KG1 (cell line): ENCODE measurements at regions not wholly inside any gene's neighbourhood (a gene's known extent, or its start where the extent isn't known, plus 50 kb on each side); places are given as distances from the start of the nearest gene placed in this dataset.

ENCODE experiments used
- DNase-seq: peaks from one replicate; lab custom pipeline; 2025; lab: John Stamatoyannopoulos, UW

DNA sequence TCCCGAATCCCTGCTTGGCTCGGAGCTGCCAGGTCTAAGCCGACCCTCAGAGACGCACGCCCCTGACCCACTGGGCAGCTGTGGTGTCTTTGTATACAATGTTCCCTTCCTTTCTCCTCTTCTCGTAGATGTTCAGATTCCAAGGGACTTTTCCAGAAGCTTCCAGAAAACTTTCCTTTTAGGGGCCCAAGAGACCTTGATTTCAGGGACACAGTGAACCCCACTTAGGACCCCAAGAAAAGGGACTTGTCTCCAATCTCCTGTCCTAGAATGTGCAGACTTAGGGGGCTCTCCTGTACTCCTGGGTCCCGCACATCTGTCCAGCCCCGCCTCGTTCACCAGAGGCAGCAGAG lies 103.5 kb downstream of the EDN3 start:
- no peak for DNase-seq

DNA sequence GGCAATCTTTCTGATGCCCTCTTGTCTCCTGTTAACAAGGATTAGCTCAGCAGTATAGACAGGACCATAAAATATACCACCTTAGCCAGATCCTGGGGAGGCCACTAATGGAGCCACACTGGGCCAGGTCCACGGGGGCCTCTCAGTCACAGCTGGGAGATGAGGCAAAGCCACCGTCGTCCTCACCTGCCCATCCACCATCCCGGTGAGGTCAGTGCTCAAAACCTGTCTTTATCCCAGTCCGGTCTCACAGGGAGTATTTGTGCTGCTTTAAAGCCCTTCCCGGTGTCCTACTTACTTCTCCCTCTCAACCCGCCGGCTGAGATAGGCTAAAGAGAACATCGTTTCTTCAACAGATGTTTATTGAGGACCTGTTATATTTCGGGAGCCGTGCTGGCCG lies 104.3 kb downstream of the EDN3 start:
- no peak for DNase-seq

DNA sequence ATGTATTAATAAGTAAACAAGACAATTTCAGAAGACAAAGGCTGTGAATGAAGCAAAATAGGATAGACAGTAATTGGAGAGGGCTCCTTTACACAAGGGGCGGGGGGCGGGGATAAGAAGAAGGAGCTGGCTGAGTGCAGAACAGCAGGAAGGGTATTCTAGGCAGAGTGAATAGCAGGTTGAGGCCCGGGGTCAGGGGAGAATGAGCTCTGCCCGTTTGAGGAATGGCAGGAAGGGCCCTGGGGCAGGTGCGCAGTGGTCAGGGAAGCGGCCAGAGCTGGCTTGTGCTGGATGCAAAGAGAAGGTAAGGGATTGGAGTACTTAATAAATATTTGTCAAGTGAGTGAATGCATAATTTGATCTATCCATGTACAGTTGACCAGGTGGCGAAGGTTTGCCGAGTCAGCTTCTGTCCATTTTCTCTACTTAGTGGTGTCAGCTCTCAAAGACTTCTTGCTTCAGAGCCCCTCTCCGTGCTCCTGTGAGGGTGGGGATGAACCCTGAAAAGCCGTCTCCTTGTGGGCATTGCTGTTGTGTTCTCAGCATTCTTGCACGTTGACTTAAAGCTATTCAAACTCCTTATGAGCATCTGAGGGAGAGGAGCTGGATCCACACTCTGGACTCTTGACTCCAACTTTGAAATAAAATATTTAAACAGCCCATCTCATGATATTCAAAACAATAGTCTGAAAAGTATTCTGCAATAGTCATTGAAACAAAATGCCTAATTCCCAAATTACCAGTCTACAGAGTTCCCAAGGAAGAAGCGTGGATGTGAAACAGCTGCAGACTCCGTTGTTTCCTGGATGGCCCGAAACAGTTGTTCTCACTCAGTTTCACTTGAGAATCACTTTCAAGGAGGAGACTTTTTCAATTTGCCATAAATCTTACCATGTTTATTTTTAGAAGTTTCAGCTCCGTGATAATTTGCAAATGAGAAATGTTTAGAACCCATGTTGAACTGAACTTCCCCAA lies 105.1 kb downstream of the EDN3 start:
- DNase-seq, result no peak

DNA sequence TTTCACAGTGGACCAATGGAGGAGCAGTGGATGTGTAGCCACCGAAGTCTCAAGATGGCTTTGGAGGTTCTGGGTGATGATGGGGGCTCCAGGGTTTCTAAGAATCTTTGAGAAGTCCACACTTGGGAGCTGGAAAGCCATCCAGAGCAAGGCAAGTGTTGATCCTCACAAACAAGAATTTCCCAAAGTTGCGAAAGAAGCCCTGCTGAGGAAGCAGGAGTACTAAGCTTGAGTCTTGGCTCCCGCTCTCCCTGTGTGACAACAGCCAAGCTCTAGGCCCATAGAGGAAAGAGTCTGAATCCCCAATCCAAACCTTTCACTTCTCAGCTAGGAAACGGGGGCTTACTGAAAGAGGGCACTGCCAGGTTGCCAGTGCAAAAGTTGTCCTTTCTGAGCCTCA lies 106.0 kb downstream of the EDN3 start:
- no peak for DNase-seq

DNA sequence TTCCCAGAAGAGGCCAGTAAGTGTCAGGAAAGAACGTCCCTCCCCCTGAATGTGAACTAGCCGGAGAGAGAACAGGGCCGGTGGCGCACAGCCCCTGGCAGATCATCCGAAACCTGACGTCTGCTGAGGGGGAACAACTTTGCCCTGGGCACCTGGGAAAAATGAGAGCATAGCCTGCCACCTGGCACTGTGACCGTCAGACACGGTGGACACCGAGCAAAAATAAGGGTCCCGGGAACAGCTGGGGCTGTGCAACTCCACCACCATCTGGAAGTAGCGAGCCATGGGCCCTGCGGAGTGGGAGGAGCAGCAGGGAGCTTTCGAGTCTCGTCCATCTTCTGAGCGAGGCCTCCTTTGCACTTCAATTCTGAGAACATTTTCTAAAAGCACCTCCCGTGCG lies 110.8 kb downstream of the EDN3 start:
- no peak for DNase-seq

DNA sequence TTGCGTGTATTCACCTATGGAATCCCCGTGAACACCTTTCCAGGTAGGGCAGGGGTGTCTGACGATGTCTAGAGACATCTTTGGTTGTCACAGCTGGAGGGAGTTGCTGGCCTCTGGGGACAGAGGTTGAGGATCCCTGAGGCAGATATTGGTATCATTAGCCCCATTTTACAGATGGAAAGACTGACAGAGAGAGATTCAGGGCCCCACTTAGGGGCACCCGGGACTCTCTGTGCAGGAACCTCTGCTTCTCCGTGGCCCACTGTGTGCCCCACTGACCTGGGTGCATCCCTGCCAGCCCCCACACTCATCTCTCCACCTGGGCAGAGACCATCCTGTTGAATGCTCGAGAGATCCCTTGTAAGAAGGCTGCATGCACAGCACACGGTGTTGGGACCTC lies 111.2 kb downstream of the EDN3 start:
- no peak for DNase-seq

DNA sequence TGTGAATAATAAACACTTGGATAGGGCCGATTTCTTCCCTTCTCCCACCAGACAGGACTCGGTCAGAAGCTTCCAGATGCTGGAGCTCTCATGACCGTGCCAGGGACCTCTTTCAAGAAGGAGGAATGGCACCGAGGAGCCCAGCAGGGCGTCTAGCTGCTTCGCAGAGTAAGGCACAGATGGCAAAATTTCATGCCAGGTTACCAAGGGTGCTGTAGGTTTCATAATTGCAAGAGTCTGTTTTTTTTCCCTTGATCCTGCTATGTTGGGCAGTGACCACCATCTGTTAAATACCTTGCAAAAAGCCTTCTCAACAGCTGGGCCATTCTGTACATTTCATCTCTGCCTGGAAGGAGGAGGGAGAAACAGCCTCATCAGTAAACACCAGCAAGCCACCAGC lies 111.8 kb downstream of the EDN3 start:
- DNase-seq, result no peak

DNA sequence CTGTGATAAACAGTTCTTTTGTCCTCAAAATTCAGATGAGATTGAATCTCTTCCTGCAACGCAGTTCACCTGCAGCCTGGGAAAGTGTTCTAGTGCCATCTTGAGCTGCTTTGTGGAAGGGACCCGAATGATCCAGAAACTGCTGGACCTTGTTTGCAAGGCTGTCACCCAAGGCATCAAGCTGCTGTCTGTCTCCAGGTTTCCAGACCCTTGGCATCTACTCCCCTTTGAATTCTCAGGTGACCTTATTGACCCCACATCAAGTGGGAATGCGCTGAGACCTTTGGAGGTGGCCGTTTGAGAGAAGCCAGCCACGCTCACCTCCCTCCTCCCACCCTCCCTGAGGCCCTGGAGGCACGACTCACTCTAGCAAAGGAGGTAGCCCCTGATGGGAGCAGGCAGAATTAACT lies 112.5 kb downstream of the EDN3 start:
- DNase-seq, result no peak

DNA sequence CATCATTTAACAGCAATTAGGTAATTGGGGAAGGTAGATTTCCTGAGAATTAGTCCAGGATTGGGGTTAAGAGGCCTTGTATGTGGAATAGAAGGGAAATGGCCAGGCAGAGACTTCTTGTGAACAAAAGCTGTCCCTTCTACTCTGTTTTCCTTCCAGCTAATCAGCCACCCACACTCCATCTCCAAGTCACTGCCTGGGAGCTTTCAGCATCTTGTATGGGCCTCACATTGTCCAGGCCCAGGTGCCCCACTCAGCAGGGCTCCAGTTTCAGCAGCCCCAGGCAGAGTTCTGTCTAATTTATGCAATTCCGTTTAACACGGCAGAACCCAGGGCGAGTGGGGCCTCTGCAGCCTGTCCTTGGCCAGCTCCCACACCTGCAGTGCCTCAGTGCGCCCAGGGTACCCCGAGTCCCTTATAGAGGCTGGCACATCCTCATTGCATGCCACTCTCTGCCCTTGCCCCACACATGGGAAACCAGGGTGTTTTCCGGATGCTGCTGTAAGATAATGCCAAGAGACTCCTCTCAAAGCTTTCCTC lies 113.0 kb downstream of the EDN3 start:
- DNase-seq, result no peak

DNA sequence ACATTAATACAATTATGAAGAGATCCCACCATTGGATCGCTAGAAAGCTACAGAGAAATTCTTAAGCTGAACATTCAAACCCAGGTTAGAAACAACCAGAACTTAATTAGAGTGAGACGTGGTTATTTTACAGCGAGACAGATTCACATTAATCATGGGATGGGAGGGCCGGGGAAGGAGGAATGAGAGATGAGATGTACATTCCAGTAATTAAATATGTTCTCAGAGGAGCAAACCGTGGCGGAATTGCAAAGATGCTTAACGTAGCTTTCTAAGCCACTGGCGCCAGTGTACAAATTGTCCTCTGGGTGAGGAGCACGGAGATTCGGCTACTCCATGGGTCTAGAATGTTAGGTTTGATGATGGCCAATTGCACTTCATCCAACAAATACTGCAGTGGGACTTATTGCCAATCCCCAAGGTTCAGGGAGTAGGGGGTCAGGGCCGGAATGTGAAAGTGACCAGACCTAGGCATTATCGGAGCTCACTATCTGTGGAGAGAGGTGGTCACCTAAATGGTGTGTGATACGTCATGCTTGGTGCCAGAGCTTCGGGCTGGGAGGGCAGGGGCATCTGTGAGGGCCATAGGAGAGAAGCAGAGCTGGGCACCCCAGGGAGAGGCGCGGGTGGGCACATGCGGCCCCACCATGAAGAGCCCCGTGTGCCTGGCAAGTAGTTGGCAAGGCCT lies 114.7 kb downstream of the EDN3 start:
- no peak for DNase-seq

DNA sequence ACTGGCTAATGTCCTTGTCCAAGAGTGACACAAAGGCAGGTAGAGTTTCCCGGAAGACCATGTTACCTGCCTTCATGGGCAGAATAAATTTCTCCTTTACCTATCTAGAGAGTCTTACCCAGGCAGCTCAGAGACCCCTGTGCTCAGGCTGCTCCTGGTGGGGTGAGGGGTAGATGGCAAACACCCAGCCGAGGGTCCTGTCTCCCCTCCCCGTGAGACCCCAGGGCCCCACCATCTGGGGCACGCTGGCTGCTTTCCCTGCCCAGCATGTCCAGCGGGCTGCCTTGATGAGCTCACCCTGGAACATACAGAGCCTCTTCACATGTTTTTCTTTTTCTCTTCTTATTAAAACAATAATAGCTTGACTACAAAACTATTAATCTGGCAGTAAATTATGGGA lies 116.5 kb downstream of the EDN3 start:
- DNase-seq, result no peak

DNA sequence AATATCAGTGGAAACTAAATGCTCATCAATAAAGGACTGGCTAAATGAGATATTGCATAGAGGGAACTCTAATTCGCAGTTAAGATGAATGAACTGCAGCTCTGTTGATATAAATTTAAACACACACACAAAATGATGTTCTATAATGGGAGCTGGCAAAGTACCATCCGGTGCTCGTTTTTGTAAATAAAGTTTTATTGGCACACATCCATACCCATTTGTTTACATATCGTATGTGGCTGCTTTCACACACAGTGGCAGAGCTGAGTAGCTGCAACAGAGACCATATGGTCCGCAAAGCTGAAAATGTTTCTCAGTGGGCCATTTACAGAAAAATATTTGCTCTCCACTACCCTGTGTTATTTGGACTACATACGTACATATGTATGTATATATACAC lies 120.7 kb downstream of the EDN3 start:
- DNase-seq, result no peak

DNA sequence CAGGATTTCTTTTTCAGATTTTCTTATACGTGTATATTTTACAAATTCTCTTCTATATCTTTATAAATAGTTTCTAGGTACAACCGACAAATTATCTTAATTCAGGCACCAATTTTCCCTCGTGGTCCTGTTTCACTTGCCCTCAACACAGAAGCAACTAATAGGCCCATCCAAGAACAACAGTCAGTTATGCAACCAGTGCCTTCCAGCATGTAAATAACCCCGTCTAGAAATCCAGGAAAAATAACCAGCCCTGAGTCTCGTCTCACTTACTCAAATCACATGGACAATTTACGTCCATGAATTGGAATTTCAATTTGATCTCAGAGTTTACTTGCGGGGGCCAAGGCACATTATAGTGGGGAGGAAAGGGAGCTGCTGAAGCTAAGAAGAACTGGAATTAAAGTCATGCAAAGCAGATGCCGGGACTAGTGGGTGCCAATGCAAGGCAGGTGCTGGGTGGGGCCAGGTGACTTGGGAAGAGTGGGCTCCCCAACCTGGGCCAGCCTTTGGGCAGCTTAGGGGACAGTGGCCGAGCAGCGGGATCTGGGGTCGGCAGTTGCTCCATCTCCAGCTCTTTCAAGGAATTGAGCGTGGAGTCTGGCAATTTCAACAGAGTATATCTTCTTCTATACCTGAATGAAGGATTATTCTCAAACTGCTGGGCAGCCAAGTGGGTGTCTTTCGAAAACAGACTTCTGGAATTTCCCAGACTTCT lies 121.7 kb downstream of the EDN3 start:
- DNase-seq, result no peak

DNA sequence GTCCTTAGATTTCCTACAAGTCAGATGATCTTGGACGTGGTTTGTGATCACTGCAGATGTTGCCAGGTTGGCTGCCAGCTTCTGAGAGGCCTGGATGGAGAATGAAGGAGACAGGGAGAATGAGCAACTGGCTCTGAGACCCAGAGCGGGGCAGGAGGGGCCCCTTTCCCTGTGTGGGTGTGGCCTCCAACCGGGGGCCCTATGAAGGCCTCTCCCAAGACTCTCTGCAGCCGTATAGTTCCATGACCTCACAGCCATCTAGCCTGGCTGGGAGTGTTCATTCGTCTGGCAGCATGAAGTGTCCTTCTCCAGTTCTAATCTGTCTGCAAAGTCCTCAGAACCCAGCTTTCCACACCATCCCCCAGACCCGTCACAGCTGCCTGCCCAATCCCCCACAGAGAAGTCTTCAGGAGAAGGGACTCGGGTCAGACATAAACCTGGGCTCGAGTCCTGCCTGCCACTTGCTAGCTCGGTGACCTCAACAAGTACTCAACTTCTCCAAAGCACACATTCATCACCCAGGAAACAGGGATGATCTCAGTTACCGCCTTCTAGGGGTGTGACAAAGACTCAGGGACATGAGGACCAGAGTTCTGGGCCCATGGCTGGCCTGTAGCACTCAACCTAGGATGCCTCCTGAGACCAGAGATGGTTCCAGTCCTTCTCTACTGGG lies 122.6 kb downstream of the EDN3 start:
- no peak for DNase-seq

DNA sequence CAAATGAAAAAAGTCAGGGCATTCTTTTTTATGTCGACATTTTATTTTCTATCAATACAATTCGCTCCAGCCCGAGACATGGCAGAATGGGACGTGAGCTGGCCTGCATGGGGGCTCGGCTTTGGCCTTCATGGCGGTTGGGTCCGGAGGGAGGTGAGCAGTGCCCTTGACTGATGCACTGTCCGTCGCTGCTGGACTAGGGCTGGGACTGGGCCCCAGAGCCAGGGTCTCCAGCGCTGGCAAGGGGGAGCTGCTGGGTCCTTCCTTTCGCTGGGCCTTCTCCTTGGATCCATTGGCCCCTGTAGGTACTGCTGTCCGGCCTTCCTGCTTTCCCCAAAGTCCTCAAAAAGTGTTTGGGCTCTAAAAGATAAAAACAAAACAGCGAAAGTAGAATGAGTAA lies 124.6 kb downstream of the EDN3 start:
- no peak for DNase-seq

DNA sequence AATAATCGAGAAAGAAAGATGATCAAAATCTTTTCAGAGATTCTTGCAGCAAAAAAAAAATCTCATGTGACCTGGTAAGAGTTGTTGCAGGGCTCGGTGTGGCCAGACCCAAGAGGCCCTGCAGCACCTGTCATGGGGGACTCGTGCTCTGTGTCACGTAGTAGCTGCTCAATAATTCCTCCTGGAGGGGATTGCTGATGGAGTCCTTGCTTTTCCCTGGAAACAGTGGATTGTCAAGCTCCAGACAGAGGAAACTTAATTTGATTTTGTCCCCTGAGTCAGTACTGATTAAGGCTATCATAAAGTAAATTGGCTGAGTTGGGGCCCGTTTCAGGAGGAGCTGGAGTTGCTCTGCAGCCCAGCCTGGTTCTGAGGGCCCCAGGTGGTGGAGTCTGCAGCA lies 125.2 kb downstream of the EDN3 start:
- DNase-seq, result no peak

DNA sequence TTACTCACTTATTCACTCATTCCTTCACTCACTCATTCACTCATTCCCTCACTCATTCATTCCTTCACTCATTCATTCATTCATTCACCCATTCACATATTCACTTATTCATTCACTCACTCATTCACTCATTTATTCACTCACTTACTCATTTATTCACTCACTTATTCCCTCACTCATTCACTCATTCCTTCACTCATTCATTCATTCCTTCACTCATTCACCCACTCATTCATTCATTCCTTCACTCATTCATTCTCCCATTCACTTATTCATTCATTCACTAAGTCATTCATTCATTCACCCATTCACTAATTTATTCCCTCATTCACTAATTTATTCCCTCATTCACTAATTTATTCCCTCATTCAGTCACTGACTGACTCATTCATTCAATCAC lies 127.6 kb downstream of the EDN3 start:
- DNase-seq, result no peak

DNA sequence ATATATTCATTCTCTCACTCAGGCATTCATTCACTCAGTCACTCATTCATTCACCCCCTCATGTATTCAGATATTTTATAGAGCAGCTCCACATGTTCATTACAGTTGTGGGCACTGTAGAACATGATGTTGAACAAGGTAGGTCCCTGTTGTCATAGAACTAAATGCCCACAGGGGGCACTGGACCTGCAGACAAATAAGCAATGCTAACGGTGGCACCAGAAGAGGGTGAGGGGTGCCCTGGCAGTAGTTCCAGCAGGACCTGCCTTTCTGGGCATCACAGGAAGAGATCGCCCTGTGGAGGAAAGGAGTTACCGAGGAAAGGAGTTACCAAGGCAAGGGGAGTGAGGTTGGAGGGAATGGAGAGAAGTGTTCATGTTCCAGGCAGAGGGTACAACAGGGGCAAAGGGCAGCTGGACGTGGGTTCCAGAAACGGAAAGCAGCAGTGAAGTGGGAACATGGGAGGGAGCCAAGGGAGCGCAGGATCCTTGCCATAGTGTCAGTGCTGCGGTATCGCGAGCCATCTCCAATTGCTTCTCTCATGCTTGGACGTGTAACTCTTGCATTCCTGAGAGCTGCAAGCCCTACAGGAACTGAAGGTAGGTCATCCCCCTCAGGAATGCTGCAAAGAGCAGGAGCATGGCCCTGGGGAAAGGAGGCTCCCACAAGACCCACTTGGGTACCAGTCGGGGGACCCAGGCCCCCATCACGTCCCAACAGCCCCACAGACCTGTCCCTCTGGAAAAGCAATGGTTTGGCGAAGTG lies 128.2 kb downstream of the EDN3 start:
- DNase-seq, result no peak

DNA sequence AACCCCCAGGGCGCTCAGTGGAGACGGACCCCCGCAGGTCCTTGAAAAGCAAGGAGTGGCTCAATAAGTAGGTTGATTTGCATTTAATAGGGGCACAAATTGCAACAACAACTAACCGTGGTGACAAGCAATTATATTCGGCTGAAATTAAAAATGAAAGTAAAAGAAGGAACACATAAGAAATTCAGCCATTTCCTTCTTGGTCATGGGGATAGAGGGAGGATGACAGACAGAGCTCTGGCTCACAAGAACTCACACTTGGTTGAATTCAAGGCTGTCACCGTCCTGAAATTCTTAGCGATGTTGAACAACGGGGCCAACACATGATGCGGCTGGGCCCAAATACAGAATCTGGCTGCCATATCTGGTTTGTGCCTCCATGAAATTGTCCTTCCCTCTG lies 129.0 kb downstream of the EDN3 start:
- DNase-seq, result no peak

DNA sequence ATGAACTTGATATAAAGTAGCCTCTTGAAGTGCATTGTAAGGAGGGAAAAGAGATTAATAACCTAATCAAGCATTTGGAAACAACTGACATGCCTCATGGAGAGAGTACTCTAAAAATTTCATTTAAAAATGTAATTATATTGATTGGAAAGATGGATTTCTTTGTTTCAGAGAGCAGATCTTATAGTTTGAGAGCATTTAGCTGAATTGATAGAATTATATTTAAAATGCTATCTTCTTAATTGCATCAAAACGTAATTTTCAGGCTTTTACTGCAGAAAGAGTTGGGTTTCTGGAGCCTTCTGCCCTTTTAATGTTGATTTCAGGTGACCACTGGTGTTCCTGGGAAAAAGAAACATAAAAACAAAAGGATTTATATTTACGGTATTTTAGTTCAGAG lies 130.6 kb downstream of the EDN3 start:
- no peak for DNase-seq

DNA sequence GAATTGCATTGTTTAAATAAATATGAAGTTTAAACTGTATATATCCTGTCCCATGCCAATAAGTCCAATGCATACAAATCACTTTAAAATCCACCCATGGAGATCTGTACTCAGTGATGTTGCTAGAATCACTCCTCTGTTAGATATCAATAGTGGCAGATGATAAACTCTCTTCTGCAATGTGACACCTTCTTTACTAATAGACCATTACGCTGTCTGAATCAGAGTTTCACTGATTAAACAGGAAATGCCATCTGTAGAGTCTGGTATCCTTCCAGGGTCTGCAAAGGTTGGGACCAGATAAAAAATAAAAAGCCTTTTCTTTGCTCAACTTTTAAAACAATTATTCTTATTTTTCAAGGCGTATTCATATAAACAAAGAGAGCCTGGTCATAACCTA lies 134.5 kb downstream of the EDN3 start:
- DNase-seq, result no peak
